ENCODE measurements at regions not wholly inside any gene's neighbourhood (a gene's known extent, or its start where the extent isn't known, plus 50 kb on each side); places are given as distances from the start of the nearest gene placed in this dataset.

- TF ChIP-seq POLR2A (IDR thresholded peaks at IDR 0.05) = no peak
- TF ChIP-seq, protein P1, sequence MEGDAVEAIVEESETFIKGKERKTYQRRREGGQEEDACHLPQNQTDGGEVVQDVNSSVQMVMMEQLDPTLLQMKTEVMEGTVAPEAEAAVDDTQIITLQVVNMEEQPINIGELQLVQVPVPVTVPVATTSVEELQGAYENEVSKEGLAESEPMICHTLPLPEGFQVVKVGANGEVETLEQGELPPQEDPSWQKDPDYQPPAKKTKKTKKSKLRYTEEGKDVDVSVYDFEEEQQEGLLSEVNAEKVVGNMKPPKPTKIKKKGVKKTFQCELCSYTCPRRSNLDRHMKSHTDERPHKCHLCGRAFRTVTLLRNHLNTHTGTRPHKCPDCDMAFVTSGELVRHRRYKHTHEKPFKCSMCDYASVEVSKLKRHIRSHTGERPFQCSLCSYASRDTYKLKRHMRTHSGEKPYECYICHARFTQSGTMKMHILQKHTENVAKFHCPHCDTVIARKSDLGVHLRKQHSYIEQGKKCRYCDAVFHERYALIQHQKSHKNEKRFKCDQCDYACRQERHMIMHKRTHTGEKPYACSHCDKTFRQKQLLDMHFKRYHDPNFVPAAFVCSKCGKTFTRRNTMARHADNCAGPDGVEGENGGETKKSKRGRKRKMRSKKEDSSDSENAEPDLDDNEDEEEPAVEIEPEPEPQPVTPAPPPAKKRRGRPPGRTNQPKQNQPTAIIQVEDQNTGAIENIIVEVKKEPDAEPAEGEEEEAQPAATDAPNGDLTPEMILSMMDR (IDR thresholded peaks at IDR 0.05) = no peak
- Histone ChIP-seq H3K9me3 (no peaks in the 10 kb centered on the region), H3K27ac (no peak overlapping the region), H3K36me3 (no peaks in the 10 kb centered on the region), H3K4me1 (no peaks in the 10 kb centered on the region), H3K4me3 (no peak overlapping the region), H3K27me3 (no peaks in the 10 kb centered on the region)
- DNase-seq = no peak
Observed at GRCh38 chr18:6666012-6666685, 63.4 kb upstream of the ARHGAP28 start.

DNA sequence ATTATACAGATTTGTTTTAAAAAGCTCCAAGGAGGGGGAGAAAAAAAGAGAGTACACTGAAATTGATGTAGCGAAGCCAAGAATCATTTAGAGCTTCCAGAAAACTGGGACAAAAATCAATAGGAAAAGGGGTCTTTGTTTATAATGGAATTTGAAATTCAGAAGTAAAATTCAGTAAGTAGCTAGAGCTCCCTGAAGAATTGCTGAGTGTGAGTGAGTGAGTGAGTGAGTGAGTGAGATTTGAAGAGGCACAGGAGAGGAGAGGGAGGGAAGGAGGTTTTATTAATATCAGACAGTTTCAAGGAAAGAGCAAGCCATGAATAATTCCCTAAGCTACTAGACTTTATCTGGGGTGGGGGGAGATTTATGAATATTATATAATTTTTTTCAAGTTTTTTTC is 60.7 kb upstream of the ARHGAP28 start:
- no peaks in the 10 kb centered on the region for H3K4me1 ChIP-seq
- no peak for DNase-seq
- H3K36me3 ChIP-seq = no peaks in the 10 kb centered on the region
- H3K27me3 ChIP-seq = no peaks in the 10 kb centered on the region
- TF ChIP-seq, protein P1 (IDR thresholded peaks at IDR 0.05) = no peak
- no peak for TF ChIP-seq POLR2A (IDR thresholded peaks at IDR 0.05)
- H3K9me3 ChIP-seq = no peaks in the 10 kb centered on the region
- no peak overlapping the region for H3K27ac ChIP-seq
- H3K4me3 ChIP-seq = no peak overlapping the region

- H3K27me3 ChIP-seq = no peaks in the 10 kb centered on the region
- H3K4me3 ChIP-seq = no peak overlapping the region
- no peaks in the 10 kb centered on the region for H3K4me1 ChIP-seq
- no peak overlapping the region for H3K27ac ChIP-seq
- H3K9me3 ChIP-seq = no peaks in the 10 kb centered on the region
- no peak for DNase-seq
- TF ChIP-seq, protein P1 (IDR thresholded peaks at IDR 0.05) = no peak
- TF ChIP-seq POLR2A (IDR thresholded peaks at IDR 0.05) = no peak
- no peaks in the 10 kb centered on the region for H3K36me3 ChIP-seq
Observed at GRCh38 chr18:6672821-6673308, 56.7 kb upstream of the ARHGAP28 start.

DNA sequence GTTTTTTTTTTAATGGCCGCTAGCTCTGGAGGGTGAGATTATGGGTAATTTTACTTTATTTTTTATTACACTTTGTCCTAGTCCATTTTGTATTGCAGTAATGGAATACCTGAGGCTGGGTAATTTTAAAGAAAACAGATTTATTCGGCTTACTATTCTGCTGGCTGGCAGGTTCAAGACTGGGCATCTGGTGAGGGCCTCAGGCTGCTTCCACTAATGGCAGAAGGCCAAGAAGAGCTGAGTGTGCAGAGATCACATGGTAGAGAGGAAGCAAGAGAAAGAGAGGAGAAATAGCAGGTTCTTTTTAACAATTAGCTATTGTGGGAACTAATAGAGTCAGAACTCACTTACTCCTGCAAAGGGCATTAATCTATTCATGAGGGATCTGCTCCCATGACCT is 52.4 kb upstream of the ARHGAP28 start:
- DNase-seq = no peak
- no peak overlapping the region for H3K27ac ChIP-seq
- no peak overlapping the region for H3K4me3 ChIP-seq
- TF ChIP-seq, protein P1 (IDR thresholded peaks at IDR 0.05) = no peak
- TF ChIP-seq POLR2A (IDR thresholded peaks at IDR 0.05) = no peak
- H3K27me3 ChIP-seq = no peaks in the 10 kb centered on the region
- no peaks in the 10 kb centered on the region for H3K36me3 ChIP-seq
- H3K9me3 ChIP-seq = no peaks in the 10 kb centered on the region
- H3K4me1 ChIP-seq = no peaks in the 10 kb centered on the region

DNA sequence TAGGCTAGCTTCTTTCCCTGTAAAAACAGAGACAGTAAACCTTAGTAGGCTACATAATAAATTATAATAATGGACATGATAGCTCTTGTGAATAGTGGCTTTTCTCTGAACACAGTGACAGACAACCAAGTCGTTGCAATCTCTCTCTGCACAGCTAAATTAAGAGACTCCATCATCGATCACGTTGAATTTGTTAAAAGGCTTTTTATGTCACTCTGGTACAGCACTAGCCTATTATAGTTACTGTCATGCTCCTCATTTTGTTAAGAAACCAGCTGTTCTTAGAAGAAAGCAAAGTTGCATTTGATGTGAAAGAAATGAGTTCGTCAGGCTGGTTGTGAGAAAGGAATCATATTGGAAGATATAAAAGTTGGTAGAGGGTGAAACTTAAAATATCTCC is 50.3 kb upstream of the ARHGAP28 start:
- Histone ChIP-seq H3K4me3 (no peak overlapping the region), H3K9me3 (no peaks in the 10 kb centered on the region), H3K27ac (no peak overlapping the region), H3K27me3 (no peaks in the 10 kb centered on the region), H3K36me3 (no peaks in the 10 kb centered on the region), H3K4me1 (no peaks in the 10 kb centered on the region)
- no peak for DNase-seq
- TF ChIP-seq, protein P1 (IDR thresholded peaks at IDR 0.05) = no peak
- no peak for TF ChIP-seq POLR2A (IDR thresholded peaks at IDR 0.05)

Small RNAs in the stretch of these regions (small RNA-seq; reads per million reads assigned to genes)
- 0 to 0.06 reads per million in 2 donors for gene RN7SL282P
